ENCODE measurements at regions not wholly inside any gene's neighbourhood (a gene's known extent, or its start where the extent isn't known, plus 50 kb on each side); places are given as distances from the start of the nearest gene placed in this dataset.

- TF ChIP-seq POLR2A (IDR thresholded peaks at IDR 0.05) (no peak), CTCF (IDR thresholded peaks at IDR 0.05) (no peak)
Observed at GRCh38 chr2:215888680-215889079, 124.7 kb downstream of the MREG start.
